Loucy (cell line): ENCODE measurements at regions not wholly inside any gene's neighbourhood (a gene's known extent, or its start where the extent isn't known, plus 50 kb on each side); places are given as distances from the start of the nearest gene placed in this dataset.

Source experiments
- EZH2phosphoT487 ChIP-seq: fragments of 200-600 bp; IDR thresholded peaks from 2 replicates; pipeline ENCODE4 v1.6.1; 2018; ENCODE audit warnings: antibody characterized with exemption, mild to moderate bottlenecking, moderate library complexity, borderline replicate concordance
- TF ChIP-seq, protein P1 (sequence below): fragments of 200-600 bp; sonication (generic); conservative IDR thresholded peaks from 2 replicates; pipeline ENCODE4 v1.5.1; 2014; ENCODE audit warnings: mild to moderate bottlenecking, antibody characterized with exemption, low read length

DNA sequence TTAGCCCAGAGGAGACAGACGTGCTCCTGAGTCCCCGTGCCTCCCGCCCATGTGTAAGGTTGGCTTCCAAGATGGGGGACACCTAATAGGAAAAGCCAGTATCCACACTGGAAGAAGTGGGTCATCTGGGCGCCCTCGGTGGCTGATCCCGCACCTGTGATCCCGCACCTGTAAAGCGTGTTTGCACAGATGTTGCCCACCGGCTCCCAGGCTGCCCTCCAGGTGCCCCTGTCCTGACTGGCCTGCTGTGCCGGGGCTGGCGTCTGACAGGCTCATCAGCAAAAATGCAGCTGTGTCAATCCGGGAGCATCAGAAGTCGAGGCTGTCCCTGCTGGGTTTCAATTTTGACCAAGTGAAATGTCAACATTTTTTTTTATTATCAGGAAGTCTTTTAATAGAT, 88.5 kb downstream of the IRX1 start:
- TF ChIP-seq, protein P1, sequence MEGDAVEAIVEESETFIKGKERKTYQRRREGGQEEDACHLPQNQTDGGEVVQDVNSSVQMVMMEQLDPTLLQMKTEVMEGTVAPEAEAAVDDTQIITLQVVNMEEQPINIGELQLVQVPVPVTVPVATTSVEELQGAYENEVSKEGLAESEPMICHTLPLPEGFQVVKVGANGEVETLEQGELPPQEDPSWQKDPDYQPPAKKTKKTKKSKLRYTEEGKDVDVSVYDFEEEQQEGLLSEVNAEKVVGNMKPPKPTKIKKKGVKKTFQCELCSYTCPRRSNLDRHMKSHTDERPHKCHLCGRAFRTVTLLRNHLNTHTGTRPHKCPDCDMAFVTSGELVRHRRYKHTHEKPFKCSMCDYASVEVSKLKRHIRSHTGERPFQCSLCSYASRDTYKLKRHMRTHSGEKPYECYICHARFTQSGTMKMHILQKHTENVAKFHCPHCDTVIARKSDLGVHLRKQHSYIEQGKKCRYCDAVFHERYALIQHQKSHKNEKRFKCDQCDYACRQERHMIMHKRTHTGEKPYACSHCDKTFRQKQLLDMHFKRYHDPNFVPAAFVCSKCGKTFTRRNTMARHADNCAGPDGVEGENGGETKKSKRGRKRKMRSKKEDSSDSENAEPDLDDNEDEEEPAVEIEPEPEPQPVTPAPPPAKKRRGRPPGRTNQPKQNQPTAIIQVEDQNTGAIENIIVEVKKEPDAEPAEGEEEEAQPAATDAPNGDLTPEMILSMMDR: no peak
- TF ChIP-seq EZH2phosphoT487: no peak
